ENCODE measurements at regions not wholly inside any gene's neighbourhood (a gene's known extent, or its start where the extent isn't known, plus 50 kb on each side); places are given as distances from the start of the nearest gene placed in this dataset.

DNA sequence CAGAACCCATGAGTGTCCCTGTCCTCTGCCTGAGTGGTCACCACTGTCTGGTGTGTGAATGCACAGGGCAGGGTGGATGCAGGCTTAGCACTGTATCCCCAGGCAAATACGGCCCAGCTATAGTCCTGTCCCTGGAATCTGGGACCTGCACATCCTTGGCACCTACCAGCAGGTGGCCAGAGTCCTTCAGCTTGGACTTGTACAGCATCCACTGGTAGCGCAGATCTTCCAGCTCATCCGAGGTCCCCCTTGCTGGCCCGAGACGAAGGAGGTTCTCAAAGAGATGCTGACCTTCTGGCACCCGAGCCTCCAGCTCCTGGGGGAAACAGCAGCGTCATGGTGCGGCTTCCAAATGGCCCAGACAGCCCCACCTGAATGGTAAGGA is 83.4 kb downstream of the SYNE3 start:
- no peak for TF ChIP-seq AKAP8 (CRISPR knock-in tag; IDR thresholded peaks at IDR 0.05)
- TF ChIP-seq ZNF605 (CRISPR knock-in tag; IDR thresholded peaks at IDR 0.05), result no peak
- no peak for TF ChIP-seq RFX5 (IDR thresholded peaks at IDR 0.05; ENCODE audit: low read depth, low read length)
- TF ChIP-seq CTCF (CRISPR knock-in tag; IDR thresholded peaks at IDR 0.05), result no peak
- no peak for TF ChIP-seq RBM39 (IDR thresholded peaks at IDR 0.05; ENCODE audit: low read depth, low read length, poor library complexity, severe bottlenecking)
- no peak for TF ChIP-seq GABPA (IDR thresholded peaks at IDR 0.05; ENCODE audit: low read depth, low read length)
- TF ChIP-seq GABPA (CRISPR knock-in tag; IDR thresholded peaks at IDR 0.05; ENCODE audit: low read depth), result no peak

Data from HepG2 (cell line).